ENCODE measurements at regions not wholly inside any gene's neighbourhood (a gene's known extent, or its start where the extent isn't known, plus 50 kb on each side); places are given as distances from the start of the nearest gene placed in this dataset.

DNA sequence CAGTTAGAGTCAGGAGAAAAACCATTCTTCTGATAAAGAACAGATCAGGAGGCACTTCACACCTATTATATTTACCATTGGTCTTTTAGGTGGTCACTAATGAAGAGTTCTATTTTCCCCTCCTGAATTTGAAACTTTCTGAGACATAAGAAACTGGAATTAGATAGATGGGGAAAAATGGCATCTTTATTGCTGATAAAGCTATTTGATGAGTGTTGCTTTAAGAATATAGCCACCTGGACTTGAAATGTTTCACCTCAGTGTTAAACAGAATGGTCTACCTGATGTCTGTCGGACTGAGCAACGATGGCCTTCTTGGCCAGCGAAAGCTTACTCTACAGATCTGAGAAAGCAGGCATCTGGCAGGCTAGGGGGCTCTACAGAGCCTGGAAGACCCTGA, 107.0 kb downstream of the SLITRK5 start (continued):
- no peak for TF ChIP-seq AR (CRISPR knock-in tag; IDR thresholded peaks at IDR 0.05)
- TF ChIP-seq, protein P1, sequence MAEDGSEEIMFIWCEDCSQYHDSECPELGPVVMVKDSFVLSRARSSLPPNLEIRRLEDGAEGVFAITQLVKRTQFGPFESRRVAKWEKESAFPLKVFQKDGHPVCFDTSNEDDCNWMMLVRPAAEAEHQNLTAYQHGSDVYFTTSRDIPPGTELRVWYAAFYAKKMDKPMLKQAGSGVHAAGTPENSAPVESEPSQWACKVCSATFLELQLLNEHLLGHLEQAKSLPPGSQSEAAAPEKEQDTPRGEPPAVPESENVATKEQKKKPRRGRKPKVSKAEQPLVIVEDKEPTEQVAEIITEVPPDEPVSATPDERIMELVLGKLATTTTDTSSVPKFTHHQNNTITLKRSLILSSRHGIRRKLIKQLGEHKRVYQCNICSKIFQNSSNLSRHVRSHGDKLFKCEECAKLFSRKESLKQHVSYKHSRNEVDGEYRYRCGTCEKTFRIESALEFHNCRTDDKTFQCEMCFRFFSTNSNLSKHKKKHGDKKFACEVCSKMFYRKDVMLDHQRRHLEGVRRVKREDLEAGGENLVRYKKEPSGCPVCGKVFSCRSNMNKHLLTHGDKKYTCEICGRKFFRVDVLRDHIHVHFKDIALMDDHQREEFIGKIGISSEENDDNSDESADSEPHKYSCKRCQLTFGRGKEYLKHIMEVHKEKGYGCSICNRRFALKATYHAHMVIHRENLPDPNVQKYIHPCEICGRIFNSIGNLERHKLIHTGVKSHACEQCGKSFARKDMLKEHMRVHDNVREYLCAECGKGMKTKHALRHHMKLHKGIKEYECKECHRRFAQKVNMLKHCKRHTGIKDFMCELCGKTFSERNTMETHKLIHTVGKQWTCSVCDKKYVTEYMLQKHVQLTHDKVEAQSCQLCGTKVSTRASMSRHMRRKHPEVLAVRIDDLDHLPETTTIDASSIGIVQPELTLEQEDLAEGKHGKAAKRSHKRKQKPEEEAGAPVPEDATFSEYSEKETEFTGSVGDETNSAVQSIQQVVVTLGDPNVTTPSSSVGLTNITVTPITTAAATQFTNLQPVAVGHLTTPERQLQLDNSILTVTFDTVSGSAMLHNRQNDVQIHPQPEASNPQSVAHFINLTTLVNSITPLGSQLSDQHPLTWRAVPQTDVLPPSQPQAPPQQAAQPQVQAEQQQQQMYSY (CRISPR knock-in tag; IDR thresholded peaks at IDR 0.05) = no peak

GRCh38 chr13:87779426-87779825, 108.3 kb downstream of the SLITRK5 start:
- no peaks in the 10 kb centered on the region for H3K9me3 Mint-ChIP-seq
- peaks cover 3% of the 10 kb centered on the region for H3K4me1 Mint-ChIP-seq
- ChIA-PET POLR2A (no interaction called here), CTCF (no interaction called here)
- H3K27ac Mint-ChIP-seq = no peak overlapping the region
- DNase-seq (ENCODE audit: low spot score) (no peak), ATAC-seq (no peak)
- no peak for TF ChIP-seq ZNF219 (CRISPR knock-in tag; IDR thresholded peaks at IDR 0.05; ENCODE audit: borderline replicate concordance)
- H3K27me3 Mint-ChIP-seq (ENCODE audit: low read depth) = peaks cover 27% of the 10 kb centered on the region
- H3K36me3 Mint-ChIP-seq = no peaks in the 10 kb centered on the region
- H3K4me3 Mint-ChIP-seq = no peak overlapping the region

- ChIA-PET CTCF (no interaction called here), POLR2A (no interaction called here)
- Mint-ChIP-seq H3K36me3 (no peaks in the 10 kb centered on the region), H3K27ac (no peak overlapping the region), H3K4me3 (no peak overlapping the region), H3K27me3 (ENCODE audit: low read depth) (peaks cover 8% of the 10 kb centered on the region), H3K4me1 (no peaks in the 10 kb centered on the region), H3K9me3 (no peaks in the 10 kb centered on the region)
- no peak for DNase-seq (ENCODE audit: low spot score)
- TF ChIP-seq IRF1 (CRISPR knock-in tag; IDR thresholded peaks at IDR 0.05) (no peak), ZNF416 (CRISPR knock-in tag; IDR thresholded peaks at IDR 0.05) (no peak), ERG (CRISPR knock-in tag; IDR thresholded peaks at IDR 0.05) (no peak), ZNF263 (CRISPR knock-in tag; IDR thresholded peaks at IDR 0.05; ENCODE audit: low read depth) (no peak)
- TF ChIP-seq, protein P2, sequence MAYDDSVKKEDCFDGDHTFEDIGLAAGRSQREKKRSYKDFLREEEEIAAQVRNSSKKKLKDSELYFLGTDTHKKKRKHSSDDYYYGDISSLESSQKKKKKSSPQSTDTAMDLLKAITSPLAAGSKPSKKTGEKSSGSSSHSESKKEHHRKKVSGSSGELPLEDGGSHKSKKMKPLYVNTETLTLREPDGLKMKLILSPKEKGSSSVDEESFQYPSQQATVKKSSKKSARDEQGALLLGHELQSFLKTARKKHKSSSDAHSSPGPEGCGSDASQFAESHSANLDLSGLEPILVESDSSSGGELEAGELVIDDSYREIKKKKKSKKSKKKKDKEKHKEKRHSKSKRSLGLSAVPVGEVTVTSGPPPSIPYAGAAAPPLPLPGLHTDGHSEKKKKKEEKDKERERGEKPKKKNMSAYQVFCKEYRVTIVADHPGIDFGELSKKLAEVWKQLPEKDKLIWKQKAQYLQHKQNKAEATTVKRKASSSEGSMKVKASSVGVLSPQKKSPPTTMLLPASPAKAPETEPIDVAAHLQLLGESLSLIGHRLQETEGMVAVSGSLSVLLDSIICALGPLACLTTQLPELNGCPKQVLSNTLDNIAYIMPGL (CRISPR knock-in tag; IDR thresholded peaks at IDR 0.05) = no peak
- TF ChIP-seq, protein P3, sequence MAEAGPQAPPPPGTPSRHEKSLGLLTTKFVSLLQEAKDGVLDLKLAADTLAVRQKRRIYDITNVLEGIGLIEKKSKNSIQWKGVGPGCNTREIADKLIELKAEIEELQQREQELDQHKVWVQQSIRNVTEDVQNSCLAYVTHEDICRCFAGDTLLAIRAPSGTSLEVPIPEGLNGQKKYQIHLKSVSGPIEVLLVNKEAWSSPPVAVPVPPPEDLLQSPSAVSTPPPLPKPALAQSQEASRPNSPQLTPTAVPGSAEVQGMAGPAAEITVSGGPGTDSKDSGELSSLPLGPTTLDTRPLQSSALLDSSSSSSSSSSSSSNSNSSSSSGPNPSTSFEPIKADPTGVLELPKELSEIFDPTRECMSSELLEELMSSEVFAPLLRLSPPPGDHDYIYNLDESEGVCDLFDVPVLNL (CRISPR knock-in tag; IDR thresholded peaks at IDR 0.05; ENCODE audit: borderline replicate concordance, low read depth) = no peak
- TF ChIP-seq, protein P4, sequence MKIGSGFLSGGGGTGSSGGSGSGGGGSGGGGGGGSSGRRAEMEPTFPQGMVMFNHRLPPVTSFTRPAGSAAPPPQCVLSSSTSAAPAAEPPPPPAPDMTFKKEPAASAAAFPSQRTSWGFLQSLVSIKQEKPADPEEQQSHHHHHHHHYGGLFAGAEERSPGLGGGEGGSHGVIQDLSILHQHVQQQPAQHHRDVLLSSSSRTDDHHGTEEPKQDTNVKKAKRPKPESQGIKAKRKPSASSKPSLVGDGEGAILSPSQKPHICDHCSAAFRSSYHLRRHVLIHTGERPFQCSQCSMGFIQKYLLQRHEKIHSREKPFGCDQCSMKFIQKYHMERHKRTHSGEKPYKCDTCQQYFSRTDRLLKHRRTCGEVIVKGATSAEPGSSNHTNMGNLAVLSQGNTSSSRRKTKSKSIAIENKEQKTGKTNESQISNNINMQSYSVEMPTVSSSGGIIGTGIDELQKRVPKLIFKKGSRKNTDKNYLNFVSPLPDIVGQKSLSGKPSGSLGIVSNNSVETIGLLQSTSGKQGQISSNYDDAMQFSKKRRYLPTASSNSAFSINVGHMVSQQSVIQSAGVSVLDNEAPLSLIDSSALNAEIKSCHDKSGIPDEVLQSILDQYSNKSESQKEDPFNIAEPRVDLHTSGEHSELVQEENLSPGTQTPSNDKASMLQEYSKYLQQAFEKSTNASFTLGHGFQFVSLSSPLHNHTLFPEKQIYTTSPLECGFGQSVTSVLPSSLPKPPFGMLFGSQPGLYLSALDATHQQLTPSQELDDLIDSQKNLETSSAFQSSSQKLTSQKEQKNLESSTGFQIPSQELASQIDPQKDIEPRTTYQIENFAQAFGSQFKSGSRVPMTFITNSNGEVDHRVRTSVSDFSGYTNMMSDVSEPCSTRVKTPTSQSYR (CRISPR knock-in tag; IDR thresholded peaks at IDR 0.05) = no peak
- TF ChIP-seq, protein P5, sequence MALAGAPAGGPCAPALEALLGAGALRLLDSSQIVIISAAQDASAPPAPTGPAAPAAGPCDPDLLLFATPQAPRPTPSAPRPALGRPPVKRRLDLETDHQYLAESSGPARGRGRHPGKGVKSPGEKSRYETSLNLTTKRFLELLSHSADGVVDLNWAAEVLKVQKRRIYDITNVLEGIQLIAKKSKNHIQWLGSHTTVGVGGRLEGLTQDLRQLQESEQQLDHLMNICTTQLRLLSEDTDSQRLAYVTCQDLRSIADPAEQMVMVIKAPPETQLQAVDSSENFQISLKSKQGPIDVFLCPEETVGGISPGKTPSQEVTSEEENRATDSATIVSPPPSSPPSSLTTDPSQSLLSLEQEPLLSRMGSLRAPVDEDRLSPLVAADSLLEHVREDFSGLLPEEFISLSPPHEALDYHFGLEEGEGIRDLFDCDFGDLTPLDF (CRISPR knock-in tag; IDR thresholded peaks at IDR 0.05) = no peak
- ATAC-seq = no peak
These were observed 112.2 kb downstream of the SLITRK5 start for GRCh38 chr13:87783366-87783765.
